ENCODE measurements at regions not wholly inside any gene's neighbourhood (a gene's known extent, or its start where the extent isn't known, plus 50 kb on each side); places are given as distances from the start of the nearest gene placed in this dataset.

GRCh38 chr15:25544076-25544475 is 105.3 kb upstream of the UBE3A start:
- no peak for TF ChIP-seq EZH2phosphoT487 (IDR thresholded peaks at IDR 0.05; ENCODE audit: borderline replicate concordance, low read depth, low read length)
- TF ChIP-seq, protein P1, sequence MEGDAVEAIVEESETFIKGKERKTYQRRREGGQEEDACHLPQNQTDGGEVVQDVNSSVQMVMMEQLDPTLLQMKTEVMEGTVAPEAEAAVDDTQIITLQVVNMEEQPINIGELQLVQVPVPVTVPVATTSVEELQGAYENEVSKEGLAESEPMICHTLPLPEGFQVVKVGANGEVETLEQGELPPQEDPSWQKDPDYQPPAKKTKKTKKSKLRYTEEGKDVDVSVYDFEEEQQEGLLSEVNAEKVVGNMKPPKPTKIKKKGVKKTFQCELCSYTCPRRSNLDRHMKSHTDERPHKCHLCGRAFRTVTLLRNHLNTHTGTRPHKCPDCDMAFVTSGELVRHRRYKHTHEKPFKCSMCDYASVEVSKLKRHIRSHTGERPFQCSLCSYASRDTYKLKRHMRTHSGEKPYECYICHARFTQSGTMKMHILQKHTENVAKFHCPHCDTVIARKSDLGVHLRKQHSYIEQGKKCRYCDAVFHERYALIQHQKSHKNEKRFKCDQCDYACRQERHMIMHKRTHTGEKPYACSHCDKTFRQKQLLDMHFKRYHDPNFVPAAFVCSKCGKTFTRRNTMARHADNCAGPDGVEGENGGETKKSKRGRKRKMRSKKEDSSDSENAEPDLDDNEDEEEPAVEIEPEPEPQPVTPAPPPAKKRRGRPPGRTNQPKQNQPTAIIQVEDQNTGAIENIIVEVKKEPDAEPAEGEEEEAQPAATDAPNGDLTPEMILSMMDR (conservative IDR thresholded peaks at IDR 0.05; ENCODE audit: low read length): no peak

All from OCI-LY7 (cell line).